ENCODE measurements at regions not wholly inside any gene's neighbourhood (a gene's known extent, or its start where the extent isn't known, plus 50 kb on each side); places are given as distances from the start of the nearest gene placed in this dataset.
A peak's percentile ranks its signal among the peaks of the same experiment; 100 is the strongest.

DNA sequence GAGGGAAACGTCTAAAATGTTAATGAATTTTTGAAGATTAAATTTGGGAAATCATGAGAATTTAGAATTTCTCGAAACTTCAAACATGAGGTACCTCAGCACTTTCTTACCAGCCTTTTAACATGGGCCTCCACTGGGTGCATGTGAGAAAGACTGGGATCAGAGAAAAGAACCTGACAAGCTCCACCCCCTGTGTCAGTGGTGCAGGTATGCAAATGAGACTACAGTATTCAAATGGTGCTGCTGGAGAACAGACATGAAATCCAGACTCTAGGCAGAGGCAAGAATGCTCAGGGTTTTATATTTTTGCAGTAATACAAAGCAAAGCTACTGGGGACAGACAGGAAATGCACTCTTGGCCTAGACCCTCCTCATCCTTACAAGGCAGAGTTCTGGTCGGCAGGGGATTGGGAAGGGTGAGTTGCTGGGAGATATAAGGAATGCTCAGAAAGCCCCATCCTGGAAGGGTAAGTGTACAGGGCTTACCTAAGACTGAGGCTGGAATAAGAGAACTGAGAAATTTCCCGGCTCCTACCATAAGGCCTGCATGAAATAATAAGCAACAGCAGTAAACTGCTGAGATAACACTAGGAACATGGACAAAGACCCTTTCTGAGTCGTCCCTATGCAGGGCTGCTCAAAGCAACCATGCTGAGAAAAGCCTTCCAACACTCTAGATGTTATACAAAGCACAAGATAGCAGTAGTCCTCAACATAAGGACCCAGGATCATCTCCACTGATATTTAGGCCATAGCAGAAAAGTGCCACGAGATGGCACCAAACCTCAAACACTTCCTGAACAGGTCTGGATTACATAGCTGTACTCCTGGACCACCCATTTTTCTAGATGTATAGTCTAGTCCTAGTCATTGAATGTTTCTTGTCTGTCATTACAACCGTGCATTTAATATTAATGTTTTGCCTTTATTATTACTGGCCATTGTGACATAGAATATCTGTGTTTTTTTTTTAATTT lies 260.8 kb downstream of the RASSF9 start:
- H3K56ac ChIP-seq (replicated peaks; ENCODE audit: insufficient read length, low read depth, low read length), result no peak overlapping the region
- CTCF ChIA-PET (ENCODE audit: partially characterized antibody), result interaction anchor here (0.7 to 3.7 kb wide), 25 partner anchors 9 to 348 kb away, joined by 3 to 45 read pairs (median 4); no protein-coding TSS in a partner anchor
- peak; percentile 93 for FAIRE-seq
- no peak for TF ChIP-seq RNF2 (IDR thresholded peaks at IDR 0.05; ENCODE audit: borderline replicate concordance, low read depth, low read length, missing control alignments, poor library complexity, severe bottlenecking)
- no peak for TF ChIP-seq GTF2F1 (IDR thresholded peaks at IDR 0.05; ENCODE audit: borderline replicate concordance, low read depth, low read length)
- TF ChIP-seq EZH2 (IDR thresholded peaks at IDR 0.05; ENCODE audit: low read depth, low read length, severe bottlenecking), result no peak
- no peak for TF ChIP-seq TEAD4 (IDR thresholded peaks at IDR 0.05; ENCODE audit: low read depth, low read length)
- TF ChIP-seq CHD1 (IDR thresholded peaks at IDR 0.05; ENCODE audit: low read depth, low read length), result no peak
- TF ChIP-seq, protein P1, sequence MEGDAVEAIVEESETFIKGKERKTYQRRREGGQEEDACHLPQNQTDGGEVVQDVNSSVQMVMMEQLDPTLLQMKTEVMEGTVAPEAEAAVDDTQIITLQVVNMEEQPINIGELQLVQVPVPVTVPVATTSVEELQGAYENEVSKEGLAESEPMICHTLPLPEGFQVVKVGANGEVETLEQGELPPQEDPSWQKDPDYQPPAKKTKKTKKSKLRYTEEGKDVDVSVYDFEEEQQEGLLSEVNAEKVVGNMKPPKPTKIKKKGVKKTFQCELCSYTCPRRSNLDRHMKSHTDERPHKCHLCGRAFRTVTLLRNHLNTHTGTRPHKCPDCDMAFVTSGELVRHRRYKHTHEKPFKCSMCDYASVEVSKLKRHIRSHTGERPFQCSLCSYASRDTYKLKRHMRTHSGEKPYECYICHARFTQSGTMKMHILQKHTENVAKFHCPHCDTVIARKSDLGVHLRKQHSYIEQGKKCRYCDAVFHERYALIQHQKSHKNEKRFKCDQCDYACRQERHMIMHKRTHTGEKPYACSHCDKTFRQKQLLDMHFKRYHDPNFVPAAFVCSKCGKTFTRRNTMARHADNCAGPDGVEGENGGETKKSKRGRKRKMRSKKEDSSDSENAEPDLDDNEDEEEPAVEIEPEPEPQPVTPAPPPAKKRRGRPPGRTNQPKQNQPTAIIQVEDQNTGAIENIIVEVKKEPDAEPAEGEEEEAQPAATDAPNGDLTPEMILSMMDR (IDR thresholded peaks at IDR 0.05; ENCODE audit: control extremely low read depth in 1 of 3, insufficient read depth in 1 of 3, low read depth in 1 of 3, low read length in 3 of 3), result peak in 2 of 3 experiments; percentile 64 to 74; a peak in 3 of 4 replicates
- peak; percentile 84 to 85 for TF ChIP-seq RAD21 (IDR thresholded peaks at IDR 0.05 in 1 of 2, conservative IDR thresholded peaks at IDR 0.05 in 1 of 2; ENCODE audit: low read depth in 2 of 2, low read length in 2 of 2)
- no peak for TF ChIP-seq KDM5A (IDR thresholded peaks at IDR 0.05; ENCODE audit: low read length)

More for the DNA sequence above, 260.8 kb downstream of the RASSF9 start:
- H2AK5ac ChIP-seq (ENCODE audit: low read depth, low read length), result no peak overlapping the region
- no peaks in the 10 kb centered on the region for H3K79me1 ChIP-seq (ENCODE audit: low read depth, low read length)
- no peak overlapping the region for H3K14ac ChIP-seq (ENCODE audit: insufficient read length)
- no peak overlapping the region for H2BK5ac ChIP-seq (ENCODE audit: low read depth, low read length)
- 61% methylated on average over 7 of the region's 7 CpGs; no CpG with 5 or more reads in 1 of the 2 experiments for WGBS, 2 experiments (ENCODE audit: extremely low coverage in 1 of 2, insufficient coverage in 1 of 2, insufficient read length in 1 of 2, insufficient replicate concordance in 2 of 2, low coverage in 1 of 2, low lambda C conversion rate in 2 of 2, missing lambda C conversion rate in 1 of 2)
- no peaks in the 10 kb centered on the region for H3K27me3 ChIP-seq (replicated peaks in 1 of 4; ENCODE audit: control insufficient read depth in 3 of 4, extremely low read depth in 1 of 4, insufficient read depth in 3 of 4, low read length in 3 of 4)
- no peak overlapping the region for H2BK12ac ChIP-seq (ENCODE audit: low read depth, low read length)
- H3K4me3 ChIP-seq (ENCODE audit: extremely low read depth in 1 of 4, insufficient read depth in 2 of 4, low read depth in 3 of 4, low read length in 4 of 4), result no peak overlapping the region
- no peak overlapping the region for H4K8ac ChIP-seq (ENCODE audit: extremely low read depth, insufficient read depth, low read length)
- no peaks in the 10 kb centered on the region for H3K36me3 ChIP-seq (ENCODE audit: control insufficient read depth in 2 of 4, insufficient read depth in 4 of 4, low read length in 3 of 4)
- no peak overlapping the region; the same call in 1 of the 2 replicates for H2AFZ ChIP-seq (ENCODE audit: low read length)
- H2BK120ac ChIP-seq (replicated peaks; ENCODE audit: low read depth, low read length), result no peak overlapping the region
- peak in 1 of 2 experiments; percentile 56 for DNase-seq (ENCODE audit: low read depth in 1 of 2, low spot score in 2 of 2)
- no peak overlapping the region for H2BK20ac ChIP-seq (ENCODE audit: low read length)
- H3K4me1 ChIP-seq (replicated peaks in 1 of 4; ENCODE audit: control insufficient read depth in 3 of 4, insufficient read depth in 4 of 4, low read length in 3 of 4), result peaks cover 0 to 6% (median 0%) of the 10 kb centered on the region in 4 experiments; a peak in 1 of 7 replicates
- H3K79me2 ChIP-seq (ENCODE audit: control insufficient read depth in 1 of 2, insufficient read depth in 2 of 2, low read length in 2 of 2), result no peaks in the 10 kb centered on the region
- H3K23me2 ChIP-seq (ENCODE audit: low read depth, low read length), result no peaks in the 10 kb centered on the region
- H4K91ac ChIP-seq (replicated peaks; ENCODE audit: insufficient read length, low read length), result no peak overlapping the region
- no peaks in the 10 kb centered on the region for H4K20me1 ChIP-seq (replicated peaks in 1 of 2; ENCODE audit: control insufficient read depth in 1 of 2, insufficient read depth in 2 of 2, low read length in 2 of 2)
- H3K23ac ChIP-seq (ENCODE audit: insufficient read length), result no peak overlapping the region
- no peak overlapping the region for H3K27ac ChIP-seq (ENCODE audit: low read depth, low read length)
- POLR2A ChIA-PET (ENCODE audit: partially characterized antibody), result interaction anchor here (1.1 kb wide), 1 partner anchor 12 kb away, joined by 3 read pairs; no protein-coding TSS in a partner anchor
- H2BK15ac ChIP-seq (ENCODE audit: low read length), result no peak overlapping the region
- no peaks in the 10 kb centered on the region for H3K9me3 ChIP-seq (ENCODE audit: insufficient read depth in 2 of 2, low read depth in 1 of 2, low read length in 1 of 2)
- H3K9ac ChIP-seq (replicated peaks in 1 of 4; ENCODE audit: extremely low read depth in 1 of 4, low read depth in 3 of 4, low read length in 3 of 4), result no peak overlapping the region
- no peak overlapping the region for H3K4ac ChIP-seq (replicated peaks; ENCODE audit: insufficient read length, low read depth, low read length)
- no peak overlapping the region for H3K4me2 ChIP-seq (ENCODE audit: insufficient read depth in 1 of 2, low read depth in 2 of 2, low read length in 2 of 2)
- no peak overlapping the region for H3K18ac ChIP-seq (ENCODE audit: extremely low read depth, low read length)
- no peak overlapping the region for H4K5ac ChIP-seq (ENCODE audit: insufficient read length, low read depth, low read length)
